ENCODE measurements at regions not wholly inside any gene's neighbourhood (a gene's known extent, or its start where the extent isn't known, plus 50 kb on each side); places are given as distances from the start of the nearest gene placed in this dataset.

DNA sequence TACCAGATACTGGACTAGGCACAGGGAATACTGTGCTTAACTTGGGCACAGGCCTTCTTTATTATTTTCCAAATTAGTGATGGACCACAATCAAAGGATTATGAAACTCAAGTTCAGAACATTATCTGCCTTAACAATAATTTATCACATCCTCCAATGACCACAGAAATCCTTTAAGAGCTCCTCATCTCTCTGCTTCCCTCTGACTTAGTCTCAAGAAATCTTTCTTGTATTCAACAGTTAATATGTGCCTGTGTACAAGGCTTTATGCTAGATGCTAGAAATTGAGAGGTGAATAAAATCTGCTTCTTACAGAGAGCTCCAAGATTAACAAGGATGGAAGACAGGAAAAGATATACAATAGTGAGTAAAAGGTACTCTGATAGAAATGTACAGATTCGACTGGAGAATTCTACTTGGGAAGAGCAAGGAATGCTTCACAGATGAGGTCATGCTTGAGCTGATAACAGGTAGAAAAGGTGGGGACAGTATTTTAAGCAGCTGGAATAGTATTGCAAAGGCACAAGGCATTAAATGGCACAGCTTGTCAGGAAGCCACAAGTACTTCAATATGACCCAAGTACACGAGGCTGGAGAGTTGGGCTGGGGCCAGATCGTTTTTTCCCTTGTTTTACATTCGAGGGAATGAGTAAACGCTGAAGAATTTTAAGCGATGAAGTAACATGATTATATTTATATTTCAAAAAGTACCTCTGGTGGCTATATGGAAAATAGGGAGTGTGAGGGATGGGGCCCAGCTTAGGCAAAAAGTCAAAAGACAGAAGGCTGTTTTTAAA, 55.1 kb upstream of the ARID2 start:
- TF ChIP-seq, protein P1, sequence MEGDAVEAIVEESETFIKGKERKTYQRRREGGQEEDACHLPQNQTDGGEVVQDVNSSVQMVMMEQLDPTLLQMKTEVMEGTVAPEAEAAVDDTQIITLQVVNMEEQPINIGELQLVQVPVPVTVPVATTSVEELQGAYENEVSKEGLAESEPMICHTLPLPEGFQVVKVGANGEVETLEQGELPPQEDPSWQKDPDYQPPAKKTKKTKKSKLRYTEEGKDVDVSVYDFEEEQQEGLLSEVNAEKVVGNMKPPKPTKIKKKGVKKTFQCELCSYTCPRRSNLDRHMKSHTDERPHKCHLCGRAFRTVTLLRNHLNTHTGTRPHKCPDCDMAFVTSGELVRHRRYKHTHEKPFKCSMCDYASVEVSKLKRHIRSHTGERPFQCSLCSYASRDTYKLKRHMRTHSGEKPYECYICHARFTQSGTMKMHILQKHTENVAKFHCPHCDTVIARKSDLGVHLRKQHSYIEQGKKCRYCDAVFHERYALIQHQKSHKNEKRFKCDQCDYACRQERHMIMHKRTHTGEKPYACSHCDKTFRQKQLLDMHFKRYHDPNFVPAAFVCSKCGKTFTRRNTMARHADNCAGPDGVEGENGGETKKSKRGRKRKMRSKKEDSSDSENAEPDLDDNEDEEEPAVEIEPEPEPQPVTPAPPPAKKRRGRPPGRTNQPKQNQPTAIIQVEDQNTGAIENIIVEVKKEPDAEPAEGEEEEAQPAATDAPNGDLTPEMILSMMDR (IDR thresholded peaks at IDR 0.05 in 4 of 5, conservative IDR thresholded peaks at IDR 0.05 in 1 of 5): no peak
- TF ChIP-seq POLR2A (IDR thresholded peaks at IDR 0.05): no peak
